Breast epithelium (tissue), 4 donors: ENCODE measurements at regions not wholly inside any gene's neighbourhood (a gene's known extent, or its start where the extent isn't known, plus 50 kb on each side); places are given as distances from the start of the nearest gene placed in this dataset.

ENCODE experiments used
- DNase-seq, 2 donors: peaks; one replicate each; pipeline ENCODE4 v3.0.0-alpha.2; 2019; ENCODE audit warnings: low spot score in 2 of 2
- H3K27ac ChIP-seq, 2 donors: fragments of 200-600 bp; sonication (generic) in 1 of 2; one replicate each; pipeline ENCODE4 v1.5.1; 2016 to 2019; ENCODE audit warnings: mild to moderate bottlenecking in 1 of 2
- H3K27me3 ChIP-seq, 2 donors: fragments of 200-600 bp; sonication (generic) in 1 of 2; one replicate each; pipeline versions ENCODE4 v1.5.1 to v1.6.0; 2017 to 2019; ENCODE audit warnings: control low read depth in 1 of 2, mild to moderate bottlenecking in 1 of 2
- H3K36me3 ChIP-seq: fragments of 200-600 bp; one replicate; pipeline ENCODE4 v1.5.1; 2019
- H3K4me1 ChIP-seq, 2 donors: fragments of 200-600 bp; sonication (generic); one replicate each; pipeline ENCODE4 v1.5.1; 2016 to 2019; ENCODE audit warnings: control low read depth in 1 of 2
- H3K4me3 ChIP-seq, 3 donors: fragments of 200-600 bp; sonication (generic); 1 replicate in 2 of 3; 2 replicates in 1 of 3; pipeline ENCODE4 v1.5.1; 2016 to 2019; ENCODE audit warnings: mild to moderate bottlenecking in 3 of 3, moderate library complexity in 2 of 3
- H3K9me3 ChIP-seq, 2 donors: fragments of 200-600 bp; sonication (generic) in 1 of 2; one replicate each; pipeline ENCODE4 v1.5.1; 2016 to 2019; ENCODE audit warnings: control low read depth in 1 of 2
- POLR2A ChIP-seq: fragments of 450-650 bp; IDR thresholded peaks from one replicate; pipeline ENCODE4 v1.6.1; 2016; ENCODE audit warnings: antibody characterized with exemption, mild to moderate bottlenecking, moderate library complexity
- POLR2AphosphoS5 ChIP-seq, 3 donors: sonication (generic); formaldehyde crosslinking; IDR thresholded peaks; one replicate each; pipeline ENCODE4 v1.6.1; 2017; ENCODE audit warnings: antibody characterized with exemption in 3 of 3
- intact Hi-C: fragments of 100-400 bp; cut with DNase I; formaldehyde crosslinking; loops from one replicate; pipeline ENCODE4 v1.15.1; 2023; ENCODE audit warnings: low total_unique reads
- TF ChIP-seq, protein P1 (sequence below), 3 donors: fragments of 450-650 bp; IDR thresholded peaks; one replicate each; pipeline ENCODE4 v1.5.1; 2016 to 2017; ENCODE audit warnings: antibody characterized with exemption in 3 of 3, mild to moderate bottlenecking in 3 of 3, moderate library complexity in 3 of 3

DNA sequence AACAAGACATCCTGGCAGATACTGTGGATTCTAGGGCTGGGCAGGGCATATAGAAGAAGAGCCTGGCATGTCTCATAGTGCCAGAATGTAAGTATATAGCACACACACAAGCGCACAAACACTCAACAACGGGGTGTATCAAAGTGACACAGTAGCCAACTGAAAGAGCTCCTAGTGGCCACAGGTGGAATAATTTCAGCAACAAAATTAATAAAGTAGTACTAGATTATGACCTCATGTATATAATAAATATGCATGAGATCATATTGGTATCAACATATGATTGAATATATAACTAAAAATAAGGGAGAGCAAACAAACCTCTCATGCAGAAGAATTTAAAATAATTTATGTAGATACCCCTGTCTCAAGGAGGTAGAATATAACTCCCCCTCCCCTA is 72.4 kb upstream of the CXCL12 start:
- H3K9me3 ChIP-seq = no peaks in the 10 kb centered on the region
- TF ChIP-seq POLR2A = no peak
- TF ChIP-seq POLR2AphosphoS5 (IDR thresholded peaks at IDR 0.05) = no peak
- TF ChIP-seq, protein P1, sequence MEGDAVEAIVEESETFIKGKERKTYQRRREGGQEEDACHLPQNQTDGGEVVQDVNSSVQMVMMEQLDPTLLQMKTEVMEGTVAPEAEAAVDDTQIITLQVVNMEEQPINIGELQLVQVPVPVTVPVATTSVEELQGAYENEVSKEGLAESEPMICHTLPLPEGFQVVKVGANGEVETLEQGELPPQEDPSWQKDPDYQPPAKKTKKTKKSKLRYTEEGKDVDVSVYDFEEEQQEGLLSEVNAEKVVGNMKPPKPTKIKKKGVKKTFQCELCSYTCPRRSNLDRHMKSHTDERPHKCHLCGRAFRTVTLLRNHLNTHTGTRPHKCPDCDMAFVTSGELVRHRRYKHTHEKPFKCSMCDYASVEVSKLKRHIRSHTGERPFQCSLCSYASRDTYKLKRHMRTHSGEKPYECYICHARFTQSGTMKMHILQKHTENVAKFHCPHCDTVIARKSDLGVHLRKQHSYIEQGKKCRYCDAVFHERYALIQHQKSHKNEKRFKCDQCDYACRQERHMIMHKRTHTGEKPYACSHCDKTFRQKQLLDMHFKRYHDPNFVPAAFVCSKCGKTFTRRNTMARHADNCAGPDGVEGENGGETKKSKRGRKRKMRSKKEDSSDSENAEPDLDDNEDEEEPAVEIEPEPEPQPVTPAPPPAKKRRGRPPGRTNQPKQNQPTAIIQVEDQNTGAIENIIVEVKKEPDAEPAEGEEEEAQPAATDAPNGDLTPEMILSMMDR (IDR thresholded peaks at IDR 0.05) = no peak
- intact Hi-C loops = no loop called here
- DNase-seq = no peak
- H3K27me3 ChIP-seq = no peaks in the 10 kb centered on the region
- no peak overlapping the region for H3K27ac ChIP-seq
- H3K36me3 ChIP-seq = no peaks in the 10 kb centered on the region
- H3K4me3 ChIP-seq = no peak overlapping the region
- H3K4me1 ChIP-seq = no peaks in the 10 kb centered on the region

DNA sequence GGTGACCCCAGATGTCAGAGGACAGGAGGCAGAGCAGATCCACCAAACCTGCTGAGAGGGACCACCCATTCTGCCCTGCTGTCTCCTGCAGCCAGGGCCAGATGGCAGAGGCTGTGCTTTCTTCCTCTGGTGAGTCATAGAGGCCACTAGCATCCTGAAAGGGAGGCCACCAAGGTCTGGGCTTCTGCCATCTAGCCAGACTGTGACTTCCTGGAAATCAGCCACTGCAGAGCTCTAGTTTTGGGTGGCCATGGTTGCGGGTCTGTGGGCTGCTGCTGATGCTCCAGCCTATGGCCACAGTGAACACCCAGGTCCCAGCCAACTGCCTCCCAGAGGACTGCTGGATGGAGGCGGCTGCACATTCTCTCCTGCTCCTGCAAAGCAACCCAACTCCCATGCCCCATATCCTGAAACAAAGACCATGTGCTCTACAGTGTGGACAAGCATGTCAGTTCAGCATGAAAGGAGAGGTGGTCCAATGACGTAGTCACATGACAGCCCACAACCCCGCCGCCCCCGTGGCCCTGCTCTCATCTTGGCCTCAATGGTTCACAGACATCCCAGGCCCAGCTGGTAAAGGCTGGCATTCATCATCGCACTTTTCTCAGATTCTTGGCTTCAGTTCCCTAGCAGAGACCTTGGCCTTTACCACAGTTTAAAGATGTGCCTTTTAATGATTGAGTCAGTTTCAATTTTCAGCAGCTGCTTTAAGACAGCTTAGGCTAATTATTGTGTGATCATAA is 73.9 kb upstream of the CXCL12 start:
- Histone ChIP-seq H3K27ac (no peak overlapping the region), H3K36me3 (no peaks in the 10 kb centered on the region), H3K4me3 (no peak overlapping the region), H3K9me3 (no peaks in the 10 kb centered on the region), H3K27me3 (no peaks in the 10 kb centered on the region), H3K4me1 (no peaks in the 10 kb centered on the region)
- intact Hi-C loops = no loop called here
- TF ChIP-seq POLR2A = no peak
- TF ChIP-seq, protein P1 (IDR thresholded peaks at IDR 0.05) = no peak
- no peak for DNase-seq

DNA sequence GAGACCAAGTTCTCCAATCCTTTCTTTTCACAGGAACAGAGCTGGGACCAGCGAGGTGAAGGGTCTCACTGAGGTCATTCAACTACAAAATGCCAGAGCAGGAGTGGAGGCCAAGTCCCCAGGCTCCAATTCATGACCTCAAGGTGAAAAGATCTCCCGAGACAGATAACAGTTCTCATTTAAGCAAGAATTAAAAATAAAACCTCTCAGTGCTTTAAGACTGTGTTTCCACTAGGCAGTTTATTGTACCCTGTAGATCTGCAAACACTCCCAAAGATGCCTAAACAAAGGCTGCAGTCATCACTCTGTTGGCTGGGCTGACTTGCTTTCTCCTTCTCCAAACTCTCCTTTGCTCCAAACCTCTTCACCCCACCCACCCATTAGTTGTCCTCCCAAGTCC is 74.8 kb upstream of the CXCL12 start:
- no peak overlapping the region for H3K4me3 ChIP-seq
- H3K27ac ChIP-seq = no peak overlapping the region
- DNase-seq = no peak
- H3K36me3 ChIP-seq = no peaks in the 10 kb centered on the region
- H3K27me3 ChIP-seq = no peaks in the 10 kb centered on the region
- intact Hi-C loops = no loop called here
- no peaks in the 10 kb centered on the region for H3K4me1 ChIP-seq
- TF ChIP-seq POLR2A (no peak), POLR2AphosphoS5 (IDR thresholded peaks at IDR 0.05) (no peak)
- TF ChIP-seq, protein P1 (IDR thresholded peaks at IDR 0.05) = no peak
- H3K9me3 ChIP-seq = no peaks in the 10 kb centered on the region

- H3K9me3 ChIP-seq = no peaks in the 10 kb centered on the region
- no peaks in the 10 kb centered on the region for H3K27me3 ChIP-seq
- H3K4me3 ChIP-seq = no peak overlapping the region
- intact Hi-C loops = no loop called here
- no peak for DNase-seq
- no peaks in the 10 kb centered on the region for H3K4me1 ChIP-seq
- H3K36me3 ChIP-seq = no peaks in the 10 kb centered on the region
- H3K27ac ChIP-seq = no peak overlapping the region
- TF ChIP-seq POLR2AphosphoS5 (IDR thresholded peaks at IDR 0.05) (no peak), POLR2A (no peak)
- TF ChIP-seq, protein P1 (IDR thresholded peaks at IDR 0.05) = no peak
These were observed 75.5 kb upstream of the CXCL12 start for GRCh38 chr10:44460416-44460815.

DNA sequence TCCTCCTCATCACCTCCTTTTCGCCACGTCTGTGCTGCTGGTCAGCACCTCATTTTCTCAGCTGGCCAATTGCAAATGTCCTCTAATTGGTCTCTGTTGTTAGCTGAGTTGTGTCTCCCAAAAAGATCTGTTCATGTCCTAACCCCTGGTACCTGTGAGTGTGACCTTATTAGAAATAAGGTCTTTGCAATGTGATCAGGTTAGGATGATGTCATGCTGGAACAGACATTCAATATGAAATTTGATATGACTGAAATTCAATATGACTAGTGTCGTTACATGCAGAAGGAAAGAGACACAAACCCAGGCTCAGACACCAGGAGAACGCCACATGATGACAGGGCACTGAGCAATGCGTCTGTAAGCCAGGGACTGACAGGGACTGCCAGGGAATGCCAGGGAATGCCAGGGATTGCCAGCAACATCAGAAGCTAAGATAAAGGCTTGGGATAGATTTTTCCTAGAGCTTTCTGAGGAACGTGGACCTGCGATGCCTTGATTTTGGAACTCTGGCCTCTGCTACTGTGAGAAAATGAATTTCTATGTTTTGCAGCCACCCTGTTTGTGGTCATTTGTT is 77.5 kb upstream of the CXCL12 start:
- Histone ChIP-seq H3K27me3 (no peaks in the 10 kb centered on the region), H3K27ac (no peak overlapping the region), H3K4me1 (no peaks in the 10 kb centered on the region), H3K4me3 (no peak overlapping the region), H3K9me3 (no peaks in the 10 kb centered on the region), H3K36me3 (no peaks in the 10 kb centered on the region)
- intact Hi-C loops = no loop called here
- DNase-seq = no peak
- TF ChIP-seq POLR2AphosphoS5 (IDR thresholded peaks at IDR 0.05) = no peak
- TF ChIP-seq, protein P1 (IDR thresholded peaks at IDR 0.05) = no peak
- TF ChIP-seq POLR2A = no peak
